HG03159 (cell line): ENCODE measurements at regions not wholly inside any gene's neighbourhood (a gene's known extent, or its start where the extent isn't known, plus 50 kb on each side); places are given as distances from the start of the nearest gene placed in this dataset.

Experiments used
- ATAC-seq: cut with Tn5 transposase; IDR thresholded peaks from one replicate; pipeline ENCODE4 v1.9.1; 2021; ENCODE audit warnings: mild to moderate bottlenecking, moderate library complexity; ENCODE audit not compliant: unreplicated experiment

DNA sequence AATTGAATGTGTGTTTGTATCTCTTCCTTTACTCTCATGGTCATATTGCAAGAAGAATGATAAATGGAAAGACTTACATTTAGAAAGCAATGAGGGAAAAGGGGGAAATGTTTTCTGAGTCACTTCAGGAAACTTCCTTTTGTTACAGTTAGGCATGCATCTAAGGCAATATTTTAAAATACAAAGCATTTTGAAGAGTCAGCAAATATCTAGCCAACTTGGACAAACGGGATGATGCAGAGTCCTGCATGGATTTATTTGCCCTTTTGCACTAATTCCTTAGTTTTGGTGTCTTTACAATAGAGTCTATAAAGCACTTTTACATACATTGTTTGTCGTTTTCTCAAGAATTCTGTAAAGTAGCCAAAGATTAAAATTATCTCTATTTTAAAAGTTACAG is 286.2 kb upstream of the UBE2E2 start:
- no peak for ATAC-seq

DNA sequence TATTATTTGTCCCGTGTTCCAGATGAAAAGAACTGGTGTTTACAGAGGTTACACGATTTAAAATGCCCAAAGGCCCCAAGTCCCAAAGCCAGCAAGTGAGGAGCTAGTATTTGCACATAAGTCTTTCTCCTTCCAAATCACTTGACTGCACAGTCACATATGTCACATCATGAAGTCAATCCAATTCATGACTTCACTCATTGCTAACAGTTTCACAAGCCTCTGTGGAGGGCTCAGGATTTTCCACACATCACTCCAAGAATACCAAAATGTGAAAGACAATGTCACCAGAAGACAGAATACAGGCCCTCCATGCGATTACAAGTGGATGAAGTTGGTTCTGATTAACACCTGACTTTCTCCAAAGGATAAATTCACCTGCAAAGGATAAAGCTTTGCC is 283.1 kb upstream of the UBE2E2 start:
- no peak for ATAC-seq

DNA sequence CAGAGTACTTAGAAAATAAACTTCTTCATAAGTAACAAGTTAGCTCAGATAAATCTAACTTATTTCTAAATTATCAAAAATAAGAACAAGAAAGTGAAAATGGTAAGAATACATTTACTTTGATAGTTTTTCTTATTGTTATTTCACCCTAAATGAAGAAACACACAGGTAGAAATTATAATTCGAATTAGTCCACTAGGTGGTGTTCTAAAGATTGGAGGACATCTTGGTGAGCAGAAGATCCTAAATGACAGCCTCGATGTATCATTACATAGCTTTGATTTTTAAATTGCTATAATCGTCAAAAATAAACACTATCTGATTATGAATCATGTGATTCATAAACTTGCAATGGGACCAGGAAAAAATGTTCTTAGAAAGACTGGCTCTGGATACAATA is 280.8 kb upstream of the UBE2E2 start:
- peak; percentile 84 for ATAC-seq

DNA sequence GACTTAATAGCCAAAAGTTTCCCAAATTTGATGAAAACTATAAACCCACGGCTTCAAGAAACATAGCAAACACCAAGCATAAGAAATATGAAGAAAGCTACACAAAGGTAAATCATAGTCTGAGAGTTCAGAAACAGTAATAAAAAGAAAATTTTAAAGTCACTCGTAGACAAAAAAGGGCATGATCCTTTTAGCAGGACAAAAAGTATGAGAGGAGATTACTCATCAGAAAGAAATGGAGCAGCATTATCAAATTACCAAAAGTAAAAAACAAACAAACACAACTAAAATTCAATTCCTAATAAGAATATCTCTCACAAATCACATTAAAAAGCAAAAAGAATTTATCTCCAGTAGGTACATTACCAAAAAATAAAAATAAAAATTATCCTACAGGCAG is 279.4 kb upstream of the UBE2E2 start:
- no peak for ATAC-seq

DNA sequence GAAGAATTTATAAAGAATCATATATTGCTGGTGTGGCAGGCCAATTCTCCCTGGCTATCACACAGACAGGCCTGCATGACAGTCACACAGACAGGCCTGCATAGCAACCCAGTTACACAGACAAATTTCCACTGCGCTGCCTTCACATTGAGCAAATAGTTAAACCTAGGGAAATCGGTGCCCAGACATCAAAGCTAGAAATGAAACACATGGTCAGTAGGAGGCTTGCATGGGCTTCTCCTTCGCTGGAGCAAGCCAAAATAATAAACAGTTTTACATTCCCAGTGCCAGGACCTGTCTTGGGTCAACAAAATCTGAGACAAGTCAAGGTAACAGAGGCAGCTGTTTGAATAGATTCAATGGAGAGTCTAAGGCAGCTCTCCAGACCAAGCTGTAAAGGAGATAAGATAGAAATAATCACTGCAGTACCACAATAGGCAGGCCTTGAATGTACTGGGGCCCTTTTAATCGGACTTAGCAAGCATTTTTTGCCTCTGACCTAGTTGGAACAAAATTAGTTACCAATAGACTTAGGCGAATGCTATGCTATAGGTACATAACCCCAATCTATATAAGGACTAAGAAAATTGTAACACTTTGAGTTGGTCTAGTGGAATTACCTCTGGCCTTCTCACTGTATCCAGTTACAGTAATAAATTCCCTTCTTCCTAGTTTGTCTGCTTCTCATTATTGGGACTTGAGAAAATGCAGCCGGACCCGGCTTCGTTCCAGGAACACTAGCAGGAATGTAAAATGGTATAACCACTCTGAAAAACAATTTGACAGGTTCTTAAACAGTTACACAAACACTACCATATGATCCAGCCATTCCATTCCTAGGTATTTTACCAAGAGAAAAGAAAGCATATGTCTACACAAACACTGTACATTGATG is 274.7 kb upstream of the UBE2E2 start:
- no peak for ATAC-seq

DNA sequence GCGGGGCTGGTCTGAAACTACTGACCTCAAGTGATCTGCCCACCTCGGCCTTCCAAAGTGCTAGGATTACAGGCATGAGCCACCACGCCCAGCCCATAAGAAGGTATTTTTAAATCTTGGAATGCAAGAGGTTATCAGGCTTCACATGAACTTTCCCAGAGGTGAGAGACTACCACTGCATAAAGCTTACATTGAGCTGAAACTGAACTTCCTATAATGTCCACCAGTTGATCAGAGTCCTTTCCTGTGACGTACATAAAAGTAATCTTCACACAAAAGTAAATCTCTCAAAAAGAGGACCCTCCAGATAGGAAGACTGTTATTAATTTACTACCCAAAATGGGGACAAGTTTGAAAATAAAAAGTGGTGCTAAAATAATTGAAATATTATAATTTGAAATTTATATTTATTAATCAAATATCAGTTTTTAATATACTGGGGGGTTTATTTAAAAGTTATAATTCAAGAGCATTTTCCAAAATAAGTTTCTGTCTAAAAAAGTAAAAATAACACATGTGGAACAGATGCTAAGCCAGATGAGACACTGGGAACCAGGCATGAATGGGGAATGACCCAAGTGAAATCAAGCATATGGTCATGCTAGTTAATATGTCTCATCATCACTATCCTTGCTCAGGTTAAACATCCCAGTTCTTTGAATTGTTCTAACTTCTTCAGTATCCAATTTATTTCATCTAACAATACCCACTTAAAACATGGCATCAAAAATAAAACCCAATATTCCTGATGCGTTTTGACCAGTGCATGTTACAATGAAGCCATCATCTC is 269.9 kb upstream of the UBE2E2 start:
- ATAC-seq = no peak

DNA sequence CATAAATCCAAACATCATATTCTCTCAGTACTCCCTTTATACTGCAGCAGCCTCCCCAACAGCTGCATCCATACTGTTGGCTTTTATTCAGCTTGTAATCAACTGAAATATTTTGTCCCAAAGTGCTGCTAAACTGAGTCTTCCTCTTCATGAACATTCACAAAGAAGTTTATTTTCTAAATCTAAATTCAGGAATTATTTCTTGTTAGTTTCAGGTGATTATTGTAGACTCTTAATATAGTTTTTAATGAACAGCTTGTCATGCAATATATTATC is 269.3 kb upstream of the UBE2E2 start:
- ATAC-seq = no peak

DNA sequence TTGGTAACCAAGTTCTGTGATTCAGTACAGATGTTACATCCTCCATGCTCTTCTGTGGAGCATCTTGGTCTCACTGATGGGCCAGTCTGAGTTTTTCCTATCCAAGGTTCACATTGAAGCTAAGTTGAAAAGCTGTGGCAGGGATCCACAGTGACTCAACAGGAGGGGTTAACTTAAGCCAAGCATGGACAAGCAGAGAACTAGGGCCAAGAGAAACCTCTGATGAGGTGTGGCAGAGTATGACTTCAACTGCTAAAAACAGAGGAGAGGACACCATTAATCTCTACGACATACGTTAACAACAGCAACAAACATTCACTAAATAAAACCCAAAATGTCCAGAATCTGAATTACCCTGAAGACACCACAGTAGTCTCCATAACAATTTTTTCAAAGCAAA is 268.1 kb upstream of the UBE2E2 start:
- no peak for ATAC-seq

DNA sequence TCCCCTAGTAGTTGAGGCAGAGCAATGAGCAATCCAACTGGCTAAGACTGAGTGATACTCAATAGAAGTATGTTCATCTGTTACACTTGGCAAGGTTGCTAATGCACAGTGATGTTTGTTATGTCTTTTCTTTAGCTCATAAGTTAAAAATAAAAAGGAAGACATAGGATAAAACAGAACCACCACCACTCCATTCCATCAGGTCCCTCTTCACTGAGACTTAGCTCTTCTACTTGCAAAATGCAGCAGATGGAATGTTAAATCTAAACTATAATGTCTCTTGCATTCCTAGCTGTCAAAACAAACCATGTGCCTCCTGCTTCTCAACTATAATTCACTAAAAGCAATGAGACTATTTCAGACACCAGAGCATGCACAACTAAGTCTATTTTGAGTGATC is 265.6 kb upstream of the UBE2E2 start:
- no peak for ATAC-seq

DNA sequence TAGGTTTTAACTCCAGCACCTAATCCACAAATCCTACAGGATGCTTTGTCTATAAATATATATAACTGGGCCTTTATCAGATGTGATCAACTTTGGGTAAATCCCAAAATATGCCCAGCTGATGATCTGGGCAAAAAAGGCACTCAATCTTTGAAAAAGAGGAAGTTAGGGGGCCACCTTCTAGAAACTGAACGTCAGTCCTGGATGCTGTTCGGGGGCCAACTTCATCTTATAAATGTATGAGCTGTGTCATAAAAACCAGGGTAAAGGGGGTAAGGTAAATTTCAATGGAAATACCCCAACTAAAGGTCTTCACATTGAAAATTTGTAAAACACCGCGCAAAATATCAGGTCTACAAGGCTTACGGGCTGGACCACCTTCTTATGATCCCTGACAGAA is 264.4 kb upstream of the UBE2E2 start:
- no peak for ATAC-seq

DNA sequence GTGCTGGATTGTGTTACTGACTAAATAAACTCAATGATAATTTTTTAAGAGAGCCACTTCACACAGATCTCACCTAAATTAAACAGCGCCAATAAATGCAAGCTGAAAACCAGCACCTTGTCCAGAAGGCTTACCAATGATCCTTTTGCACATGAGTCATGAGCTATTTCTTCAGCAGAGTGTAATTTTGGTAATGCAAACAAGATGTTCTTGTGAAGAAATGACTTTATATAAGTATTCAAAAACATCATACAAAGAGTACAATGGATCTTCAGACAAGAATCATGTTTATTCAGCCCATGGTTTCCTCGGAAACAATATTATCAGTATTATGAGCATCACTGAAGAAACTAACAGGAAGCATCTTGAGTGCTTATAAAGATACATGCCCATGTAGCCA is 263.8 kb upstream of the UBE2E2 start:
- ATAC-seq = no peak

DNA sequence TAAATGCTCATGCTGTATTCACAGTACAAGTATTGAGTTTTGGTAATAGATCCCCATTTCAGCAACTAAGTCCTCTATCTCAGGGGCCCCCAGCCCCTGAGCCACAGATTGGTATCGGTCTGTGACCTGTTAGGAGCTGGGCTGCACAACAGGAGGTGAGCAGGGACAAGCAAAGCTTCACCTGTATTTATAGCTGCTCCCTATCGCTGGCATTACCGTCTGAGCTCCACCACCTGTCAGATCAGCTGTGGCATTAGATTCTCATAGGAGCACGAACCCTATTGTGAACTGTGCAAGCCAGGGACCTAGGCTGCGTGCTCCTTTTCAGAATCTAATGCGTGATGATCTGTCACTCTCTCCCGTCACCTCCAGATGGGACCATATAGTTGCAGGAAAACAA is 262.8 kb upstream of the UBE2E2 start:
- no peak for ATAC-seq

DNA sequence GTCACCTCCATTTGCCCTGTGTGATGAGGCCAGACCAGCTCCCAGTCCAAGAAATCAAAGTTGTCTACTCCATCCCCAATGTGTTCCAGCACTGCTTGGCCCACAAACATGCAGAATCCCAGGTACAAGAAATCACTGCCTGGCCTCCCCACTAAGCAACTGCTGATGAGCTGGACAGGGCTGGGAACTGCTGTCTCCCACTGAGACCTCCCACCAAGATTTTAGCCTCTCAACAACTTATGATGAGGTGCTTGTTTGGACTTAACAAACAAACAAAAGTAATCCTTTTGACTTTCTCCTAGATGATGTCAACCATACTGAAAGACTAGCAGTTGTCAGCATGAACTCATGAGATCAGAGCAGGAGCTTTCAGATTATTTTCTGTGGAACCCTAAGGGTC is 260.1 kb upstream of the UBE2E2 start:
- no peak for ATAC-seq

DNA sequence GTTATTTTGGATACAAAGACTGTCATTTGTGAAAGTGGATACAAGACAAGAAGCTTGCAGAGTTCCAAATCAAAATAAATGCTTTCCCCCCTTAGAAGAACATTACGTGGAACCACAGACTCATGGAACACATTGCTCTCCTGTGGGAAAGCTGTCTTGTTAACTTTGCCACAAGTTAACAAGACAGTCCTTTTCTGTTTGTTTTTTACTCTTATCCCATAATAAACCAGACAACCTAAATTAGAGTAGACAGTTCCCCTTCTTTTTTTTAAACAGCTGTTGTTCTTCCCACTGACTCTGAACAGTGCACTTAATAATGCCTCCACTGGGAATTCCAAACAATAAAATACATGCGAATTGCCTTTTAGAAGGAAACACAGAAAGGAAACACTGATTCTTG is 255.3 kb upstream of the UBE2E2 start:
- ATAC-seq = no peak

DNA sequence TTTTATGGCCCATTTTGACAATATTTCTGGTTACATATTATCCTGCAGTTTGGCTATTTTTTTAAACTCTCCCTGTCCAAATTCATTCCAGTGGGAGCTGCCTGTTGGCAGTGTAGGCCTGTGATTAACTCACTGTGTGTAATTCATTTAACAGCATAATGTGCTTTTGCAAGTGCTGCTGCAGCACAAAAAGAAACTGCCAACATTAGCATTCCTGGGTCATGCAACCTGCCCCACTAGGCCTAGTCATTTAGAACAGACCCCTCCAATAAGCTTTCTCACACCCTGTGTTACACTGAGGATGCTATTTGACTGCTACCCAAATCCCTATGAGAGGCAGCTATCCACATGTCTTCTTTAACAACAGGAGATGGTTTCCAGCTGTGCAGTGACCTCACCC is 251.2 kb upstream of the UBE2E2 start:
- no peak for ATAC-seq

DNA sequence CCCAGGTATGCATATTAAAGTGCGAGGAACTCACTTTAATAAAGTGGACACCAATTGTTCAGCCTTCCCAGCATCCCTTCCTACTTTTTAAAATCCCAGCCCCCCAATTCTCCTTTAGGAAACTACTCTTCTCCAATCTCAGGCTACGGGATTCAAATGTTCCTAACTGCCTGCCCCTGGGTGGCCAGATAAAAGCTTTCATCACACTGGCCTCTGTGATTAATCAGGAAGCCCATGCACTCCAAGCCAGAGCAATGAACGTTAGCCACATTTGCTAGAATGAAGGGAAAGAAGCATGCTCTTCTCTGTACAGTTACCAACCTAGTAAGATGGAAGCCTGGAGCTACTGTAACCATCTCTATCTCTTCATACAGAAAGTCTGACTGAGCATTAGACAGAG is 250.3 kb upstream of the UBE2E2 start:
- no peak for ATAC-seq

DNA sequence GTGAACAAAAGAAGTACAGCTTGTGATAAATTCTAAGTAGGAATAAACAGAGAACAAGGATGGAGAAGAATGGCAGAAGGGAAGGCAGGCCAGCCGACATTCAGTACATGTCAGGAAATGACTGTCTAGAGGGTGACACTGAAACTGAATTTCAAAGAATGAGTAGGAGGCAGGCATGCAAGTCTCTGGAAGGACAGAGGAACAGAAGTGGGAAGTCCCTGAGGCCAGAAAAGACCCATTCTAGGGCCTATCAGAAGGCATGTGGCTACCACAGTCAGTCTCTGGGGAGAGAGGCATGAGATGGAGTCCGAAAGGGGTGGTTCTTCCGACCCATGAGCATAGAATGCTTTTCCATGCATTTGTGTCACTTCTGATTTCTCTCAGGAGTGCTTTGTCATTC is 243.5 kb upstream of the UBE2E2 start:
- ATAC-seq = peak; percentile 71

DNA sequence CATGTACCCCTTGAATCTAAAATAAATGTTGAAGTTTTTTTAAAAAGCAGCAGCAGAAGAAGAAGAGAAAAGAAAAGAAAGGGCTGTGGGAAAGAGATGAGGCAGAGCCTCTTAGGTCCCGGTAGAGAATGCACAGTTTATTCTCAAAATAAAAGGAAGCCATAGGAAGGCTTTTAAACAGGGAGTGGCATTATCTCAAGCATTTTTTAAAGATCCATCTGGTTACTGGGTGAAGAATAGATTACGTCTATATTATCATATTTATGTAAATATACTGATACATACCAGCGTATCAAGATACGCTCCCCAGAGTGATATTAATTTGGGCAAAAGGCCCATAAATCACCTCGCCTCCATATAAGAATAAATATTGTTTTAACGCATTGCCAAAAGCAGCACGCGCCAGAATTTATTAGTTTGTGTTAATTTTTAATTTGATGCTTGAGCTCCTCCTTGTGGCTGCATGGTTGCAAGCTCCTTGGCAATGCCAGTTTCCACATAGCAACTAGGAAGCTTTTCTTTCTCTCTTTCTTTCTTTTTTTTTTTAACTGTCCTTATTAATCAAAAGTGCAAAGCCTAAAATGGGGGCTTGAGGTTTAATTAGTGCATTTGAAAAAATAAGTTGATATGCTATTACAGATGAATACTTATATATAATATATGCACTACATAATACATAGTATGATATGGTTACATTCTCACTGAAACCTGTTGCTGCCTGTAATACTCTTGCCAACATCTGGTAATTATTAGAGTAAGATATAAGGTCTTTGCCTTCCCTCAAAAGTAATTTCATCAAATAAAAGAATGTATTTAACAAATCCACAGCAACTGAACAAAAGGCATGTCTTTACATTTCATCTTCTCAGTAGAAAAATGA is 242.8 kb upstream of the UBE2E2 start:
- ATAC-seq = peak; percentile 54

DNA sequence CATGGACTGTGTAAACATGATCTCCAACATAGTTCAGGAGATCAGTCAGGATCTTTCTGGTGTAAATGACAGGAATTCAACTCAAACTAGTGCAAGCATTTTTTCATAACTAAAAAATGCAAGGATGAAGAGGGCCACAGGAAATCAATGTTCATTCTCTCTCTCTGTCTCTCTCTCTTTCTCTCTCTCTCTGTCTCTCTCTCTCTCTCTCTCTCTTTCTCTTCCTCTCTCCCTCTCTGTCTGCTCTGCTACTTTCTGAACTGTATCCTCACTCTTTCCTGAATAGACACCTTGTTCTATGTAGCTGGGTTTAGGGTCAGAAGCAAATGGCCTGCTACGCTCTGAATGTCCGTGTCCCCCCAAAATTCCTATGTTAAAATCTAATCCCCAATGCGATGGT is 240.9 kb upstream of the UBE2E2 start:
- ATAC-seq = no peak

DNA sequence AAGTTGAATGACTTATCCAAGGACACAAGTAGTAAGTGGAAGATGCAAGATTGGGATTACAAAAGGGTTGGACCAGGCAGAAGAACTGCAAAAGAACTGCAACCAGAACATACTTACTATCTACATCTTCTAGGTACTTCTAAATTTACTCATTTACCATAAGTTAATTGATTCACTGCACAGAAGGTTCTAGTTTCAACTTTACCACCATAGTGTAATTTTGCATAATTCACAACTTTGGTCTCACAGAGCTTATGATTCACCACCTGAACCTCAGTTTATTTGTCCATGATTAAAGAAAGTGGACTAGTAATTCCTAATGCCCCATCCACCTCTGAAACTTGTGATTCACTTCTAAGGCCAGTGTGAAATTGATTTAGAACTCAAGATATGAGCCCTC is 236.8 kb upstream of the UBE2E2 start:
- ATAC-seq = no peak

DNA sequence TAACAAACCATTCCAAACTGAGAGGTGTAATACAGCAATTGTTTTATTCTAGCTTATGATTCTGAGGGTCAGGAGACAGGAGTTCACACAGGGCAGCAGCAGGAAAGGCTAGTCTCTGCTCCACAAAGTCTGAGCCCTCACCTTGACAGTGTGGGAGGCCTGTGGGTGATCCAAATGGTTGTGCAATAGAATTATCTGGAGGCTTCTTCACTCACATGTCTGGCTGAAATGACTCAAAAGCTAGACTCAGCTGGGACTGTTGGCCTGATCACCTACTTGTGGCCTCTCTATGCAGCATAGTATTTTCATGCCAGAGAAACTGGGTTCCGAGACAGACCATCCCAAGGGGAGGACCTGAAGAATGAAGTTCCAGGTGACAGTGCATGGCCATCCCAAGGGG is 233.9 kb upstream of the UBE2E2 start:
- ATAC-seq = no peak

DNA sequence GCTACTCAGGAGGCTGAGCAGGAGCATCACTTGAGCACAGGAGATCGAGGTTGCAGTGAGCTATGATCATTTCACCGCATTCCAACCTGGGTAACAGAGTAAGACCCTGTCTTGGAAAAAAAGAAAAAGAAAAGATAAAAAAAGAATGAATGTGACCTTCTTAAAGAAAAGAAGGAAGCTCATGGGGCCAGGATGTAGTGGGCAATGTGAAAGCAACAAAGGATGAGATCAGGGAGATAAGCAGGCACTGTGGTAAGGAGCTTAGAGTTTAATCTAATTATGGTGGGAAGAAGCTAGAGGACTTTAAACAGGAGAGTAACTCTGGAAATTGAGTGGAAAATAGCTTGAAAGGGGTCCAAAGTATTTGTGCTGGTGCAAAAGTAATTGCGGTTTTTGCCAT is 231.6 kb upstream of the UBE2E2 start:
- no peak for ATAC-seq
